ENCODE measurements at regions not wholly inside any gene's neighbourhood (a gene's known extent, or its start where the extent isn't known, plus 50 kb on each side); places are given as distances from the start of the nearest gene placed in this dataset.

DNA sequence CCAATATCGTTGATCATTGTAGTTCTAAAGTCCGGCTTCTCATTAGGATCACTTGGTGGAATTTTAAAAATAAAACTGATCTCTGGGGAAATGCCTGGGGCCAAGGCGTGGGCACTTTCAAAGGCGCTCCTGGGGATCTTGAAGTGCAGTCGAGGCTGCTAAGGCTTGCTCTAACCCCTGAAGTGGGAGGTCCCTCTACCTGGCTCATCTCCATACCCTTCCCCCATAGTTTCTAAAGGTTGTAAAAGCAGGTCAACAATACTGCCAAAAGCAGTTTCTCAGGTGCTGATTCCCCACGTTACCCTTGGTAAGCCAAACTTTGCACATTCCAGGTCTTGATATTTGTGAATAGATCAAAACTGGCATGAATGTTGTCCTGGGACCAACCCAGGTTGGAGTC is 79.0 kb upstream of the SP8 start:
- H3K4me3 ChIP-seq (replicated peaks; ENCODE audit: low read depth, low read length), result no peak overlapping the region
- no peak for DNase-seq (ENCODE audit: extremely low read depth, low read depth)
- TF ChIP-seq, protein P1, sequence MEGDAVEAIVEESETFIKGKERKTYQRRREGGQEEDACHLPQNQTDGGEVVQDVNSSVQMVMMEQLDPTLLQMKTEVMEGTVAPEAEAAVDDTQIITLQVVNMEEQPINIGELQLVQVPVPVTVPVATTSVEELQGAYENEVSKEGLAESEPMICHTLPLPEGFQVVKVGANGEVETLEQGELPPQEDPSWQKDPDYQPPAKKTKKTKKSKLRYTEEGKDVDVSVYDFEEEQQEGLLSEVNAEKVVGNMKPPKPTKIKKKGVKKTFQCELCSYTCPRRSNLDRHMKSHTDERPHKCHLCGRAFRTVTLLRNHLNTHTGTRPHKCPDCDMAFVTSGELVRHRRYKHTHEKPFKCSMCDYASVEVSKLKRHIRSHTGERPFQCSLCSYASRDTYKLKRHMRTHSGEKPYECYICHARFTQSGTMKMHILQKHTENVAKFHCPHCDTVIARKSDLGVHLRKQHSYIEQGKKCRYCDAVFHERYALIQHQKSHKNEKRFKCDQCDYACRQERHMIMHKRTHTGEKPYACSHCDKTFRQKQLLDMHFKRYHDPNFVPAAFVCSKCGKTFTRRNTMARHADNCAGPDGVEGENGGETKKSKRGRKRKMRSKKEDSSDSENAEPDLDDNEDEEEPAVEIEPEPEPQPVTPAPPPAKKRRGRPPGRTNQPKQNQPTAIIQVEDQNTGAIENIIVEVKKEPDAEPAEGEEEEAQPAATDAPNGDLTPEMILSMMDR (IDR thresholded peaks at IDR 0.05; ENCODE audit: low read depth, low read length, missing control alignments), result no peak

DNA sequence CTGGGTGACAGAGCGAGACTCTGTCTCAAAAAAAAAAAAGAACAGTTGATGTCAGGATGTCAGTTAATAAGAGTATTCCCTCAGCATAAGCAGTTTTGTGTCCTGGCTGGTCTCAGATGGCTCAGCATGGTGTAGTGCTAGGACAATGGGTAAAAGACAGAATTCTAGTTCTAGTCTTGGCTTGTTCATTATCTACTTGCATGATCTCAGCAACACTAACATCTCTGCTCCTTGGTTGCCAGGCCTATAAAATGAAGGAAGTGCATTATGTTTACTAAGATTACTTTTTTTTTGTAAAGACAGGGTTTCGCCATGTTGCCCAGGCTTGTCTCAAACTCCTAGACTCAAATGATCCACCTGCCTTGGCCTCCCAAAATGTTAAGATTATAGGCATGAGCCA is 84.3 kb upstream of the SP8 start:
- no peak for DNase-seq (ENCODE audit: extremely low read depth, low read depth)
- TF ChIP-seq, protein P1 (IDR thresholded peaks at IDR 0.05; ENCODE audit: low read depth, low read length, missing control alignments), result no peak
- H3K4me3 ChIP-seq (replicated peaks; ENCODE audit: low read depth, low read length), result no peak overlapping the region

DNA sequence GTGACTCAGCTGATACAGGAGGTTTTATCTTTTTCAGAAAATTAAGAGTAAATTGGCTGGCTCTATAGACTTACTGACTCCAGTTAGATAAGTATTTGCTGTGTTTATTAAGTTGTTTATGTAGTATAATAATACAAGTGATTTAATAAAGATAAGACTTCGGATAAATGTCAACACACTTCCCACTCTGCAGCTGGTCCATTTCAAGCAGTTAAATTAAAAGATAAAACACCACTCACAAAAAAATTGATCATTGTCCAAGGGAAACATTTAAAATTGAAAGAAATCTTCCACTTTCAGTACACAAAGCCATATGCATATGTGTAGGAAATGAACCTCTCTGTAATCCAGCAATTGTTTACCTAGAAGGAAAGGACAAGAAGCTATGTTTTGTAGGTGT is 106.1 kb upstream of the SP8 start:
- no peak overlapping the region for H3K4me3 ChIP-seq (replicated peaks; ENCODE audit: low read depth, low read length)
- TF ChIP-seq, protein P1 (IDR thresholded peaks at IDR 0.05; ENCODE audit: low read depth, low read length, missing control alignments), result no peak
- DNase-seq (ENCODE audit: extremely low read depth, low read depth), result no peak

DNA sequence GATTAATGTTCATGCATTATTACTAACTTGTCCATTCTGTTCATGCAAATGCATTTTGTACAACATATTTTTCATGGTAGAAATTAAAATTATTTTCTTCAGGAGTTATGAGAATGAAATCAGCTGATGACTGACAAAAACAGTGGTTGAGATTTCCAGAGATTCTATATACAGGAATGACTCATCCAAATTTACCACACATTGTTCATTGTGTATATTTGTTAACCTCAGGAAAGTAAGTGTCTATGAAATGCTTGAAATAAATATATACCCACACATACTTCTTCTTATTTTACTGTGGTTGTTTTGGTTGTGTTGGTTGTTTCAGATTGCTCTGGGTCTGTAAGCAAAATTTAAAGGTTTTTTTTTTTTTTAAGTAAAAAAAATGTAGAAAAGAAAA is 108.1 kb upstream of the SP8 start:
- TF ChIP-seq, protein P1 (IDR thresholded peaks at IDR 0.05; ENCODE audit: low read depth, low read length, missing control alignments), result no peak
- H3K4me3 ChIP-seq (replicated peaks; ENCODE audit: low read depth, low read length), result no peak overlapping the region
- DNase-seq (ENCODE audit: extremely low read depth, low read depth), result no peak

DNA sequence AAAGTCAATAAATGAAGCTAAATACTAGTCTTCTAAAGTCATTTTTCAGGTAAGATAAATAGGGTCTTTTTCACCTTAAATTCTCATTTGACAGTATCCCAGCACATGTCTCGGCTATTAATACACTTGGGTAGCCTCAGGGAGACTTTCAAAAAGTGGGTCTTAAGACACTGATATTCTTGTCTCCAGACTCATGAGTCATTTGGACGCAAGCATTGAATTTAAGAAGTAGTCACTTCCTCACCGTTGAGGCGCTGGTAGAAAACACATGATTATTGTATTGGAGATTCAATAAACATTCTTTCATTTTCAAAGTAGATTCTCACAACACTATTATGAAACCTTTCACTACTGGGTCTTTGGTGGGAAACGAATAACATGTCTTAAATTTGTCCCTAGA is 108.9 kb upstream of the SP8 start:
- H3K4me3 ChIP-seq (replicated peaks; ENCODE audit: low read depth, low read length), result no peak overlapping the region
- no peak for DNase-seq (ENCODE audit: extremely low read depth, low read depth)
- TF ChIP-seq, protein P1 (IDR thresholded peaks at IDR 0.05; ENCODE audit: low read depth, low read length, missing control alignments), result no peak

DNA sequence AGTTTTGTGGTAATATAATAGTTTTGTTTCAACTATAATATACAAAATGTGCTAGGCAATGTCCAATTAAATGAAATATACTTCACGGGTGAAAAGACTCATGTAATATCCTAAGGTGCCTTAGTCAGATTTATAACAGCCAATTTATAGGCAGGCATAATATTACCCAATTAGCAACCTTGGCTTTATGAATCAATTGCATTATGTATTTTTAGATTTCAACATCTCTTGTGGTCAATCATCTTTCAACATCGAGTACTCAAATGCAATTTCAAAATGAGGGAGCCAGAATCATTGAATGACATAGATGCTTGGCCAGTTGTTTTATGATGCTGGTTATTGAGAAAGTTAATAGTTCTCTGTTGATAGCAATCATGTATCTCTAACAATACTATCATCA is 110.3 kb upstream of the SP8 start:
- no peak overlapping the region for H3K4me3 ChIP-seq (replicated peaks; ENCODE audit: low read depth, low read length)
- no peak for DNase-seq (ENCODE audit: extremely low read depth, low read depth)
- TF ChIP-seq, protein P1 (IDR thresholded peaks at IDR 0.05; ENCODE audit: low read depth, low read length, missing control alignments), result no peak

DNA sequence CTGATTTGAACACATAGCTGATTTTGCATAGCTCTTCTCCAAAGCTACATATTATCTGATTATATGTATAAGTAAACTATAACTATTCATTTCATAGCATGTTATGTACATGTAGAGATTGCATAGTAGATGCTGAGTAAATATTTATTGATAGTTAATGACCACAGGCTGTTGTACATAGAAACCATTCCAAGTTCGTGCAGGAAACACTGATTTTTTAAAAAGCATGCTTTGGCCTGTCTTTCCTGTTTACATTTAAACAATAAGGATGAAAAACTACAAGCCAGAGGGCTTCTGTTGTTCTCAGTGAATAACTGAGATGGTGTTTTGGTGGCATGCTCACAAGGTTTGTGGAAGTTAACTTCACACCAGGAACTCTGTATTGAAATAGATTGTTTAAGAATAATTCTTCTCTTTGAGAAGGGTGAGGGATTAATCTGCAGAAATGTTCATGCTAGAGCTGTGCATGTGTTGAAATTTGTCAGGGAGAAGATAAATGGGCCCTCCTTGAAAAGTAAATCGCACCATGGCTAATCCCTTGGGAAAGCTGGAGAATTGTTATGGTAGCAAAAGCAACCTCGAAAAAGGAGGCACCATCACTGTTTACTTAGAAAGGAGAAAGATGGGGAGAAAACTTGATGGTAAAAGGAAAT is 120.2 kb upstream of the SP8 start:
- no peak for DNase-seq (ENCODE audit: extremely low read depth, low read depth)
- no peak overlapping the region for H3K4me3 ChIP-seq (replicated peaks; ENCODE audit: low read depth, low read length)
- TF ChIP-seq, protein P1 (IDR thresholded peaks at IDR 0.05; ENCODE audit: low read depth, low read length, missing control alignments), result no peak

All from HFF-Myc (cell line).